HEK293T (cell line): ENCODE measurements at regions not wholly inside any gene's neighbourhood (a gene's known extent, or its start where the extent isn't known, plus 50 kb on each side); places are given as distances from the start of the nearest gene placed in this dataset.

Source experiments
- ARNT ChIP-seq: fragments of 450-650 bp; IDR thresholded peaks from 2 replicates; pipeline ENCODE4 v1.6.1; 2017; ENCODE audit warnings: mild to moderate bottlenecking
- ELF4 ChIP-seq: fragments of 450-650 bp; IDR thresholded peaks from 2 replicates; pipeline ENCODE4 v1.6.1; 2017; ENCODE audit warnings: antibody characterized with exemption
- FOXA1 ChIP-seq: fragments of 450-650 bp; IDR thresholded peaks from 2 replicates; pipeline ENCODE4 v1.6.1; 2016; ENCODE audit warnings: mild to moderate bottlenecking
- HDGF ChIP-seq: fragments of 450-650 bp; IDR thresholded peaks from 2 replicates; pipeline ENCODE4 v1.6.1; 2017; ENCODE audit warnings: antibody characterized with exemption, borderline replicate concordance
- SUZ12 ChIP-seq: fragments of 450-650 bp; IDR thresholded peaks from 2 replicates; pipeline ENCODE4 v1.6.1; 2016; ENCODE audit warnings: mild to moderate bottlenecking
- ZNF384 ChIP-seq: fragments of 450-650 bp; IDR thresholded peaks from 2 replicates; pipeline ENCODE4 v1.6.1; 2016

DNA sequence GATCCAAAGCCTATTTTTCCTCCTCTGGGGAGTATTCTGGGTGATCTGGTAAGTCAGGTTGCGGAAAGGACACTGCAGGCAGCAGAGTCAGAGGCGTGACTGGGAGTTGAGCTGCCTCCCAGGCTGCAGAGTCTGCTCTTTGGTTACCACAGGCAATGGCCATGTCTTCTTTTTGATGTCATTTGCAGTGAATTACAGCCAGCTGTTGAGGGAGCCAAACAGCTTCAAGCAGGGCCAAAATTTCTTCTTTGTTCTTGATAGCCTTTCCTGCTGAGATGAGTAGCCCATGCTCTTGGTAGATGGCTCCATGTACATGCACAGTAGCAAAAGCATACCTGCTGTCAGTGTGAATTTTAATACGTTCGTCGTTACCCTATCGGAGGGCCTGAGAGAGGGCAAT lies 116.6 kb upstream of the PZP start:
- TF ChIP-seq ZNF384 (no peak), ELF4 (no peak), HDGF (no peak), FOXA1 (no peak), SUZ12 (no peak), ARNT (no peak)
